ENCODE measurements at regions not wholly inside any gene's neighbourhood (a gene's known extent, or its start where the extent isn't known, plus 50 kb on each side); places are given as distances from the start of the nearest gene placed in this dataset.

DNA sequence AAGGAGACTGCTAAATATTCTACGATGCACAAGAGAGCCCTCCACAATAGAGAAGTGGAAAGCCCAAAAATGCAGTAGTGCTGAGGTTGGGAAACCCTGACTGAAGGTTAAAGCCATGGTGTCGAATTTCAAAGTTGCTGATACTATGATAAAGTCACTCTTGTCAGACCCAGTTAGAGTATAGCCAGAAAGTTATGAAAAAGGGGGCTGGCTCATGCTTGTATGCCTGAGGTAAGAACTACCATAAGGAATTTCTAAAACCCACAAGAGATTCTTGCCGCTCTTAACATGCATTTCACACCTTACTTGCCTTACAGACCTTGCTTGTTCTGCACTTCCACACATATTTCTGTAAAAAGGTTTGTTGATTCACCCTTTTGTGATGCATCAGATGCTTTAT is 184.6 kb downstream of the SLC6A15 start (continued):
- TF ChIP-seq, protein P1, sequence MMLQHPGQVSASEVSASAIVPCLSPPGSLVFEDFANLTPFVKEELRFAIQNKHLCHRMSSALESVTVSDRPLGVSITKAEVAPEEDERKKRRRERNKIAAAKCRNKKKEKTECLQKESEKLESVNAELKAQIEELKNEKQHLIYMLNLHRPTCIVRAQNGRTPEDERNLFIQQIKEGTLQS (IDR thresholded peaks at IDR 0.05): no peak
- TF ChIP-seq FOXA2 (IDR thresholded peaks at IDR 0.05) (no peak), NR2F2 (IDR thresholded peaks at IDR 0.05) (no peak)
- TF ChIP-seq, protein P2, sequence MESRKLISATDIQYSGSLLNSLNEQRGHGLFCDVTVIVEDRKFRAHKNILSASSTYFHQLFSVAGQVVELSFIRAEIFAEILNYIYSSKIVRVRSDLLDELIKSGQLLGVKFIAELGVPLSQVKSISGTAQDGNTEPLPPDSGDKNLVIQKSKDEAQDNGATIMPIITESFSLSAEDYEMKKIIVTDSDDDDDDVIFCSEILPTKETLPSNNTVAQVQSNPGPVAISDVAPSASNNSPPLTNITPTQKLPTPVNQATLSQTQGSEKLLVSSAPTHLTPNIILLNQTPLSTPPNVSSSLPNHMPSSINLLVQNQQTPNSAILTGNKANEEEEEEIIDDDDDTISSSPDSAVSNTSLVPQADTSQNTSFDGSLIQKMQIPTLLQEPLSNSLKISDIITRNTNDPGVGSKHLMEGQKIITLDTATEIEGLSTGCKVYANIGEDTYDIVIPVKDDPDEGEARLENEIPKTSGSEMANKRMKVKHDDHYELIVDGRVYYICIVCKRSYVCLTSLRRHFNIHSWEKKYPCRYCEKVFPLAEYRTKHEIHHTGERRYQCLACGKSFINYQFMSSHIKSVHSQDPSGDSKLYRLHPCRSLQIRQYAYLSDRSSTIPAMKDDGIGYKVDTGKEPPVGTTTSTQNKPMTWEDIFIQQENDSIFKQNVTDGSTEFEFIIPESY (IDR thresholded peaks at IDR 0.05): no peak

DNA sequence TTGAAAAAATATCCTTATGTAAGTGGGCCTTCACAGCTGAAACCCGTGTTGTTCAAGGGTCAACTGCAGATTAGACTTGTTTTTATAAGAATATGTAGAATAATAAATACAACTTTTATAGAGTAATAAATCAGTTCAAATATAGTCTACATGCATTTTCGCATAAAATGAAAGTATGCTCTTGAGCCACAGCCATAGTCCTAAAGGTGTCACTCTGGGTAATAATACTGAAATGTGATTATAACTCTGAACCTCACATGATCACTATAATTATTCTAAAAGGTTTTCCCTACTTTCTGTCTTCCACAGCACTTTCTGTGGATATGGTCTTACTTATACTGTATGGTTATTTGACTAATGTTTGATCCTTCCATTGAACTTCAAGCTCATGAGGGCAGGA is 185.8 kb downstream of the SLC6A15 start:
- no peak overlapping the region for H3K9ac ChIP-seq (ENCODE audit: low read depth in 1 of 2, low read length in 2 of 2)
- H3K4me1 ChIP-seq (ENCODE audit: control insufficient read depth in 4 of 4, insufficient read depth in 4 of 4, low read length in 3 of 4): no peaks in the 10 kb centered on the region
- no peak for TF ChIP-seq SP1 (IDR thresholded peaks at IDR 0.05)
- TF ChIP-seq, protein P1 (IDR thresholded peaks at IDR 0.05): no peak
- H3K9me3 ChIP-seq (ENCODE audit: control insufficient read depth in 4 of 4, low read length in 3 of 4): no peaks in the 10 kb centered on the region
- H3K27ac ChIP-seq (ENCODE audit: low read depth in 1 of 2, low read length in 2 of 2): no peak overlapping the region
- H3K27me3 ChIP-seq (ENCODE audit: control insufficient read depth in 4 of 4, insufficient read depth in 4 of 4, low read length in 3 of 4): no peaks in the 10 kb centered on the region
- WGBS: 75% methylated on average over 2 of the region's 2 CpGs
- no peaks in the 10 kb centered on the region for H3K36me3 ChIP-seq (ENCODE audit: control insufficient read depth in 4 of 4, insufficient read depth in 3 of 4, low read depth in 1 of 4, low read length in 3 of 4)
- H3K4me3 ChIP-seq (ENCODE audit: low read depth in 1 of 3, low read length in 3 of 3): no peak overlapping the region
- no peak for DNase-seq (ENCODE audit: low spot score)

DNA sequence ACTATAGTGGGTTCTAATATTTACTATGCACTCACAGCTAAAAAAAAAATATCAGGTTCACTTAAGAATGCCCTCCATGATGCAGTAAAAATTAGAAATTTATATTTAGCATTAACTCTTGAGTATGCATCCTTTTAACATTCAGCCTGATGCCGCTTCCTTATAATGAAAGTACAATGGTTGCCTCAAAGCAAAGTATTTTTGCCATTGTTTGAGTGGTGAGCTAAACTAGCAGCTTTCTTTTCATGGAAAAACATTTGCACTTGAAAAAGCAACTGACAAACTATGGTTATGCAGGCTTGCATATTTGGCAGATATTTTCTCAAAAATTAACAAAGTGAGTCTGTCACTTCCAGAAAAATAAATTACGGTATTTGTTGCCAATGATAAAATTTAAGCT is 188.6 kb downstream of the SLC6A15 start:
- Histone ChIP-seq H3K9ac (ENCODE audit: low read depth in 1 of 2, low read length in 2 of 2) (no peak overlapping the region), H3K36me3 (ENCODE audit: control insufficient read depth in 4 of 4, insufficient read depth in 3 of 4, low read depth in 1 of 4, low read length in 3 of 4) (no peaks in the 10 kb centered on the region), H3K4me3 (ENCODE audit: low read depth in 1 of 3, low read length in 3 of 3) (no peak overlapping the region), H3K27me3 (ENCODE audit: control insufficient read depth in 4 of 4, insufficient read depth in 4 of 4, low read length in 3 of 4) (no peaks in the 10 kb centered on the region), H3K4me1 (ENCODE audit: control insufficient read depth in 4 of 4, insufficient read depth in 4 of 4, low read length in 3 of 4) (no peaks in the 10 kb centered on the region), H3K9me3 (ENCODE audit: control insufficient read depth in 4 of 4, low read length in 3 of 4) (no peaks in the 10 kb centered on the region), H3K27ac (ENCODE audit: low read depth in 1 of 2, low read length in 2 of 2) (no peak overlapping the region)
- WGBS: 67% methylated on average over 2 of the region's 2 CpGs
- DNase-seq (ENCODE audit: low spot score): no peak
- TF ChIP-seq FOXA2 (IDR thresholded peaks at IDR 0.05) (no peak), JUND (IDR thresholded peaks at IDR 0.05) (no peak), HNF4A (conservative IDR thresholded peaks at IDR 0.05) (no peak), SP1 (IDR thresholded peaks at IDR 0.05) (no peak), NR2F2 (IDR thresholded peaks at IDR 0.05) (no peak), FOXA1 (IDR thresholded peaks at IDR 0.05) (no peak), RXRA (IDR thresholded peaks at IDR 0.05) (no peak), TAF1 (conservative IDR thresholded peaks at IDR 0.05) (no peak), RAD21 (IDR thresholded peaks at IDR 0.05) (no peak), GABPA (IDR thresholded peaks at IDR 0.05 in 1 of 2, conservative IDR thresholded peaks at IDR 0.05 in 1 of 2) (no peak), YY1 (IDR thresholded peaks at IDR 0.05) (no peak)
- TF ChIP-seq, protein P3, sequence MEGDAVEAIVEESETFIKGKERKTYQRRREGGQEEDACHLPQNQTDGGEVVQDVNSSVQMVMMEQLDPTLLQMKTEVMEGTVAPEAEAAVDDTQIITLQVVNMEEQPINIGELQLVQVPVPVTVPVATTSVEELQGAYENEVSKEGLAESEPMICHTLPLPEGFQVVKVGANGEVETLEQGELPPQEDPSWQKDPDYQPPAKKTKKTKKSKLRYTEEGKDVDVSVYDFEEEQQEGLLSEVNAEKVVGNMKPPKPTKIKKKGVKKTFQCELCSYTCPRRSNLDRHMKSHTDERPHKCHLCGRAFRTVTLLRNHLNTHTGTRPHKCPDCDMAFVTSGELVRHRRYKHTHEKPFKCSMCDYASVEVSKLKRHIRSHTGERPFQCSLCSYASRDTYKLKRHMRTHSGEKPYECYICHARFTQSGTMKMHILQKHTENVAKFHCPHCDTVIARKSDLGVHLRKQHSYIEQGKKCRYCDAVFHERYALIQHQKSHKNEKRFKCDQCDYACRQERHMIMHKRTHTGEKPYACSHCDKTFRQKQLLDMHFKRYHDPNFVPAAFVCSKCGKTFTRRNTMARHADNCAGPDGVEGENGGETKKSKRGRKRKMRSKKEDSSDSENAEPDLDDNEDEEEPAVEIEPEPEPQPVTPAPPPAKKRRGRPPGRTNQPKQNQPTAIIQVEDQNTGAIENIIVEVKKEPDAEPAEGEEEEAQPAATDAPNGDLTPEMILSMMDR (IDR thresholded peaks at IDR 0.05; ENCODE audit: low read depth, low read length, missing input control): no peak
- TF ChIP-seq, protein P1 (IDR thresholded peaks at IDR 0.05): no peak
- TF ChIP-seq, protein P4, sequence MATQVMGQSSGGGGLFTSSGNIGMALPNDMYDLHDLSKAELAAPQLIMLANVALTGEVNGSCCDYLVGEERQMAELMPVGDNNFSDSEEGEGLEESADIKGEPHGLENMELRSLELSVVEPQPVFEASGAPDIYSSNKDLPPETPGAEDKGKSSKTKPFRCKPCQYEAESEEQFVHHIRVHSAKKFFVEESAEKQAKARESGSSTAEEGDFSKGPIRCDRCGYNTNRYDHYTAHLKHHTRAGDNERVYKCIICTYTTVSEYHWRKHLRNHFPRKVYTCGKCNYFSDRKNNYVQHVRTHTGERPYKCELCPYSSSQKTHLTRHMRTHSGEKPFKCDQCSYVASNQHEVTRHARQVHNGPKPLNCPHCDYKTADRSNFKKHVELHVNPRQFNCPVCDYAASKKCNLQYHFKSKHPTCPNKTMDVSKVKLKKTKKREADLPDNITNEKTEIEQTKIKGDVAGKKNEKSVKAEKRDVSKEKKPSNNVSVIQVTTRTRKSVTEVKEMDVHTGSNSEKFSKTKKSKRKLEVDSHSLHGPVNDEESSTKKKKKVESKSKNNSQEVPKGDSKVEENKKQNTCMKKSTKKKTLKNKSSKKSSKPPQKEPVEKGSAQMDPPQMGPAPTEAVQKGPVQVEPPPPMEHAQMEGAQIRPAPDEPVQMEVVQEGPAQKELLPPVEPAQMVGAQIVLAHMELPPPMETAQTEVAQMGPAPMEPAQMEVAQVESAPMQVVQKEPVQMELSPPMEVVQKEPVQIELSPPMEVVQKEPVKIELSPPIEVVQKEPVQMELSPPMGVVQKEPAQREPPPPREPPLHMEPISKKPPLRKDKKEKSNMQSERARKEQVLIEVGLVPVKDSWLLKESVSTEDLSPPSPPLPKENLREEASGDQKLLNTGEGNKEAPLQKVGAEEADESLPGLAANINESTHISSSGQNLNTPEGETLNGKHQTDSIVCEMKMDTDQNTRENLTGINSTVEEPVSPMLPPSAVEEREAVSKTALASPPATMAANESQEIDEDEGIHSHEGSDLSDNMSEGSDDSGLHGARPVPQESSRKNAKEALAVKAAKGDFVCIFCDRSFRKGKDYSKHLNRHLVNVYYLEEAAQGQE (IDR thresholded peaks at IDR 0.05): no peak
- TF ChIP-seq, protein P2 (IDR thresholded peaks at IDR 0.05): no peak
